SK-N-SH (cell line): ENCODE measurements at regions not wholly inside any gene's neighbourhood (a gene's known extent, or its start where the extent isn't known, plus 50 kb on each side); places are given as distances from the start of the nearest gene placed in this dataset.

Source experiments
- CHD2 ChIP-seq: fragments of 150-350 bp; IDR thresholded peaks from 2 replicates; pipeline ENCODE4 v1.6.1; 2018; ENCODE audit warnings: low read length; ENCODE audit not compliant: partially characterized antibody
- EP300 ChIP-seq, 2 experiments: IDR thresholded peaks; 2 replicates each; pipeline versions ENCODE4 v1.4.0 to v1.6.1; 2012; ENCODE audit warnings: borderline replicate concordance in 1 of 2, low read depth in 1 of 2, low read length in 1 of 2
- EZH2phosphoT487 ChIP-seq: fragments of 200-600 bp; sonication (generic); IDR thresholded peaks from 2 replicates; pipeline ENCODE4 v1.6.1; 2017; ENCODE audit warnings: low read depth, mixed run types, mild to moderate bottlenecking, antibody characterized with exemption, moderate library complexity, borderline replicate concordance
- JUND ChIP-seq: IDR thresholded peaks from 2 replicates; pipeline ENCODE4 v1.4.0; 2012
- POLR2AphosphoS5 ChIP-seq: IDR thresholded peaks from 2 replicates; pipeline ENCODE4 v1.6.1; 2012; ENCODE audit warnings: low read depth, low read length
- TAF1 ChIP-seq: IDR thresholded peaks from 2 replicates; pipeline ENCODE4 v1.6.1; 2012; ENCODE audit warnings: low read depth, mild to moderate bottlenecking, low read length, moderate library complexity, borderline replicate concordance
- TCF12 ChIP-seq: IDR thresholded peaks from 2 replicates; pipeline ENCODE4 v1.4.0; 2012
- TEAD4 ChIP-seq: IDR thresholded peaks from 2 replicates; pipeline ENCODE4 v1.4.0; 2012; ENCODE audit warnings: mild to moderate bottlenecking, borderline replicate concordance; ENCODE audit not compliant: insufficient read depth
- YY1 ChIP-seq: IDR thresholded peaks from 2 replicates; pipeline ENCODE4 v1.4.0; 2012; ENCODE audit warnings: low read depth, mild to moderate bottlenecking
- TF ChIP-seq, protein P1 (sequence below): fragments of 200-600 bp; sonication (generic); IDR thresholded peaks from 2 replicates; pipeline ENCODE4 v1.6.1; 2017; ENCODE audit warnings: antibody characterized with exemption, mild to moderate bottlenecking, moderate library complexity
- TF ChIP-seq, protein P2 (sequence below): fragments of 150-350 bp; IDR thresholded peaks from 2 replicates; pipeline ENCODE4 v1.6.1; 2017; ENCODE audit warnings: antibody characterized with exemption, low read length, low read depth, borderline replicate concordance

DNA sequence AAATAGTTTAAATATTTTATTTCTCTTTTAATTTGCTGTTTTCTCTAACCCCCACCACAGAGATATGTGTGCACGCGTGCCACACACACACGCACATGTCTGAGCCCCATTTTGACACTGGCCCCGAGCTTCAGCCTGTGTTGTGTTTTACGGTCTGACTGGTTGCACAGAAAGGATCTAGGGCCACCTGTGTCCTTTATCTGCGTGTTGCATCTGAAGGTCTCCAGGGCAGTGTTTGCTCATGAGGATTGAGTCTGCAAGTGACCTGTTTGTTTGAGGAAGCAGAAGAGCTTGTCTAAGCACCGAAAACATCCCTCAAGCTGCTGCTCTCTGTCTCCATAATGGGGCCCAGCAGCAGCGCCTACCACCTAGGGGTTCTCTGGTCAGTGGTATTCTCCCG is 266.4 kb upstream of the LYZL1 start:
- TF ChIP-seq, protein P1, sequence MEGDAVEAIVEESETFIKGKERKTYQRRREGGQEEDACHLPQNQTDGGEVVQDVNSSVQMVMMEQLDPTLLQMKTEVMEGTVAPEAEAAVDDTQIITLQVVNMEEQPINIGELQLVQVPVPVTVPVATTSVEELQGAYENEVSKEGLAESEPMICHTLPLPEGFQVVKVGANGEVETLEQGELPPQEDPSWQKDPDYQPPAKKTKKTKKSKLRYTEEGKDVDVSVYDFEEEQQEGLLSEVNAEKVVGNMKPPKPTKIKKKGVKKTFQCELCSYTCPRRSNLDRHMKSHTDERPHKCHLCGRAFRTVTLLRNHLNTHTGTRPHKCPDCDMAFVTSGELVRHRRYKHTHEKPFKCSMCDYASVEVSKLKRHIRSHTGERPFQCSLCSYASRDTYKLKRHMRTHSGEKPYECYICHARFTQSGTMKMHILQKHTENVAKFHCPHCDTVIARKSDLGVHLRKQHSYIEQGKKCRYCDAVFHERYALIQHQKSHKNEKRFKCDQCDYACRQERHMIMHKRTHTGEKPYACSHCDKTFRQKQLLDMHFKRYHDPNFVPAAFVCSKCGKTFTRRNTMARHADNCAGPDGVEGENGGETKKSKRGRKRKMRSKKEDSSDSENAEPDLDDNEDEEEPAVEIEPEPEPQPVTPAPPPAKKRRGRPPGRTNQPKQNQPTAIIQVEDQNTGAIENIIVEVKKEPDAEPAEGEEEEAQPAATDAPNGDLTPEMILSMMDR: no peak
- TF ChIP-seq TCF12 (no peak), TAF1 (no peak), CHD2 (no peak), JUND (no peak), POLR2AphosphoS5 (no peak), TEAD4 (no peak), YY1 (no peak), EP300 (IDR thresholded peaks at IDR 0.05; ENCODE audit: borderline replicate concordance in 1 of 2, low read depth in 1 of 2, low read length in 1 of 2) (peak in 1 of 2 experiments; percentile 36; a peak in 1 of 4 replicates), EZH2phosphoT487 (no peak)
- TF ChIP-seq, protein P2, sequence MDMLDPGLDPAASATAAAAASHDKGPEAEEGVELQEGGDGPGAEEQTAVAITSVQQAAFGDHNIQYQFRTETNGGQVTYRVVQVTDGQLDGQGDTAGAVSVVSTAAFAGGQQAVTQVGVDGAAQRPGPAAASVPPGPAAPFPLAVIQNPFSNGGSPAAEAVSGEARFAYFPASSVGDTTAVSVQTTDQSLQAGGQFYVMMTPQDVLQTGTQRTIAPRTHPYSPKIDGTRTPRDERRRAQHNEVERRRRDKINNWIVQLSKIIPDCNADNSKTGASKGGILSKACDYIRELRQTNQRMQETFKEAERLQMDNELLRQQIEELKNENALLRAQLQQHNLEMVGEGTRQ: no peak
